GM19468 (cell line): ENCODE measurements at regions not wholly inside any gene's neighbourhood (a gene's known extent, or its start where the extent isn't known, plus 50 kb on each side); places are given as distances from the start of the nearest gene placed in this dataset.

ENCODE experiments used
- ATAC-seq: cut with Tn5 transposase; IDR thresholded peaks from one replicate; pipeline ENCODE4 v1.9.1; 2021; ENCODE audit warnings: mild to moderate bottlenecking, moderate library complexity, moderate number of reproducible peaks; ENCODE audit not compliant: unreplicated experiment; ENCODE audit errors: extremely low read depth

DNA sequence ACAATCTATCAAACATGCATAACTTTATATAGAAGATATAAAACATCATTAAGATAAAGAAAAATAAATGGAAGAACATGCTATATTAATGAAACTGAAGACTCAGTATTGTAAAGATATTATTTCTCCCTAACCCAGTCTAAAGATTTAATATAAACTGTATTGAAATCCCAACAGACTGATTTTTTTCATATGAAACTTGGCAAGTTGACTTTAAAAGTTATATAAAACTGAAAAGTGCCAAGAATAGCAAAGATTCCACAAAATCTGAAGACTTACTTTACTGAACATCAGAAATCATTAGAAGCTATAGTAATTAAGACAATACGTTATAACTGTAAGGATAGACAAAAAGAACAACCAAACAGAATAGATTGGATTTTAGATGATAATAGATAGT lies 531.3 kb upstream of the MCTP2 start:
- no peak for ATAC-seq

DNA sequence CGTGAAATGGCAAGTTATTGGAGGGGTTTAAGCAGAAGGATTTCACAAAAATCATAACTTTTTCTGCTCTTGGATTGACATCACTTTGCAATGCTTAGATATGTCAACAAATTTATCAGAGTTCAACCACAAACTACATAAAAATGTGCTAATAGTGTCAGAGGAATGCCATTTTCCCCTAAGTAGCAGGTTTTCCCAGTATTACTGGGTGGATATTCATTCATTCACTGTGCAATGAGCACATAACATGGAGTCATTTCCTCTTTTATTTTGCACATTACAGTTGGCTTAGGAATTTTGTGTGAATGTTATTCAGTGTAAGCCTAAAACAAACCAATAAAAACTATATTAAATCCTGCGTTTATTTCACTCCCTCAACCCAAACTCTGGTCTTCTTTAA lies 537.3 kb upstream of the MCTP2 start:
- ATAC-seq: no peak

DNA sequence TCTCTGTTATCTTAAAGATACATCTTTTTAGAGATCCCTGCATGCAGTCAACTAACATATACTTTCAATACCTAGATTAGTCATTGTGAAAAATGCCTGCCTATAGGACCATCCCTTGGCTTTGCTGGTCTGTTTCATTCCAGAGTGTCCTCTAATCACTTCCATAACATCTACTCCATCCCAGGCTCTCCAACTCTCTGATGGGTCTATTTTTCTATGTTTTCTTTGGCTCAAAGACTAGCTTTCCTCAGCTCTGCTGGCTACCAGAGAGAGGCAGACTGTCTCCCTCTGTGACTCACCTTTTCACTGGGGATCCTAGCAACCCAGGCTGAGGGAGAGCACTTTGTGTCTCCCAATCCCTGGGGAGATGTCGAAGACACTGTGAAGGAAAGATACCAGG lies 547.7 kb upstream of the MCTP2 start:
- ATAC-seq: no peak

DNA sequence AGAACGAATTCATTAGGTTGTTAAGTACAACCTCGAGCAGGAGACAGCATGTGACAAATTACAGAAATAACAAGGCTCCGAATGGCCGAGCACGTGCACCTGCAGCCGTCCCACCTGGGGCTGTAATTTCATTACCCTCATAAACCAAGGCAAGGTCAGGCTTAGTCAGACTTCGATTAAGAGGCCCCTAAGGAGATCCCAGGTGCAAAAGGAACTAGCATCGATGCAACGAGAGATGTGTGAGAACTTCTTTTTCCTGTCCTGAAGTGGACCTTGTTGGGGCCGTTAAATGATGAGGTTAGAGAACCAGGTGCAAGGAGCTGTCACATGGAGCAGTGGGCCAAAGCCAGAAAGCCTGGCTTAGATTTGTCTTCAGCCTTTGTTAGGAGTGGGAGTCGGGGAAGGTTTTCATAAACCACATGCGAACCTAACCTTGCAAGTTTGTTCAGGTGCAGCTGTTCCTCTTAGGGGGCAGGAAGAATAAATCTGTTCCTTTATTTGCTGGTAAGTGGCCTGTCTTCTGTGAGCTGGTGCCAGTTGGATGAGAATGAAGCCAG lies 559.9 kb upstream of the MCTP2 start:
- no peak for ATAC-seq

DNA sequence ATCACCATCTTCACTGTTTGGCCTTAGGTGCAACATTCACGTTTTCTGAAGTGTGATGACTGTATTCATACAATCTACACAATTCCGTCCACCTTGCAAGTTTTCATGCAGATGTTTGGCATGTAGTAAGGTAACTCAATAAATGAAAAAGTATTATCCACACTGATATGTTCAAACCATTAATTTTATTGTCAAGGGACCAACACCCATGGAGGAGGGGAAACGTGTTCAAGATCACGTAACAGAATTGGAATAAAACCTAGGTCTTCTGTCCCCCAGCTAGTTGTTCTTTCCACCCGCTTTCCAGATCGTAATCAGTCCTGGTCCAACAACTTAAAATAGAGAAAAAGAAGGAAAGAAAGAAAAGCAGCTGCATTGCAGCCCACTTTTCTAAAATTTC lies 560.4 kb upstream of the MCTP2 start:
- ATAC-seq: no peak

DNA sequence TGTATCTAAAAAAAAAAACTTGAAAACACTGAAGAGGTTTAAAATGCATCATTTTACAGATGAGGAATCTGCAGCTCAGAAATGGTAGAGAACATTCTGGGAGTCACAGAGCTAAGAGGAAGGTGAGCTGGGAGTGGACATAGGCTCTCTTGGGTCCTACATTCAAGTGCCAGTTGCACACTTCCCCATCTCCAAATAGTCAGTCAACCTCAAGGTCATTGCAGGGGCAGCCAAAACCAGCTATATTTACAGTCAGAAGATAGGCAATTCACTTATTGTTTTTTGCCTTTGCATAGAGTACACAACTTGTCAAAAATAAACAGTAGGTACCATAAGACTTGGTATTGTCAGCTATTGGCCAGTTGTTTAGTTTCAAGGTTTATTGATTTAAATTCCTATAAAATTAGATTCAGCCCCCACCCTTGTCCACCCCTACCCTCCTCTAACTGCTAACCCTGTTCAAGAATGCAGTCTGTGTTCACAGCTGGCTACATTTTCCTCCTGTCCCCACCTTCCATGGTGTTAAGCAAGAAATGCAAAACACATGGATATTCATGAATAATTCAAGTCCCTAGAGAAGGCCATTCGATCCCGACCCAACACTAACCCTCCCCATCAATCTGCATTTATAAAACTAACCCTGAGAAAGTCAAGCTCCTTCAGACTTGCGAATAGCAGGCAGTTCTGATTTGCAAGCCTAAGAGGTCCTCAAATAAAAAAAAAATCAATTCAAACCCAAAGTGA lies 567.0 kb upstream of the MCTP2 start:
- no peak for ATAC-seq

DNA sequence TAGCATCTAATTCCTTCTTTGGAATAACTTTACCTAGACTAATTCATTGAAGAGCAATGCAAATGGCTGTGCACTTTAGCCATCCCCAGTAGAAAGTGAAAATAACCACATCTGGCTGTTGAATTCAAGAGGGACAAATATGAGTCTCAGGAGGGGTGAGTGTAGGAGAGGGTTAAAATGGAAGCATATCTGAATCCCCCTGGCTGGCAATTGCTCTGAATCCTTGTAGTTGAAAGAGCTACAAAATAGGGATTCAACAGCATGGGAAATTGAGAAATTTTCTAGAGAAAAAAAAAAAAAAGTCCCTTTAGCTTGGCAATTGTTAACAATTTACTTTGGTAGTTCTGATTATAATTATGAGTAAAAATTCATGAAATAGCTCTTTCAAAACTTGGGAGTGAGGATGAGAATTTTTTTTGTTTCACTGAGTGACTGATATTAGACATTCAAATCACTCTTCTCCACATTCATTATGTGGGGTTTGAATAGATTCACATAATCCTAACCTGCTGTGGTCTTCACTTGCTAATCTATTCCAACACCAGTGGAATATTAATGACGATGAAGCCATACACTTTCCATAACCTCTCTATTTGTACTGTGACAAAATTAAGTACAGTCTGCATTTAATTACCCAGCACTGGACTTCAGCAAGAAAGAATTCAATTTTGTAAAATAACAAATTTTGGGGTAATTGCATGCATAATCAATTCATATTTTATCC lies 569.0 kb upstream of the MCTP2 start:
- no peak for ATAC-seq

DNA sequence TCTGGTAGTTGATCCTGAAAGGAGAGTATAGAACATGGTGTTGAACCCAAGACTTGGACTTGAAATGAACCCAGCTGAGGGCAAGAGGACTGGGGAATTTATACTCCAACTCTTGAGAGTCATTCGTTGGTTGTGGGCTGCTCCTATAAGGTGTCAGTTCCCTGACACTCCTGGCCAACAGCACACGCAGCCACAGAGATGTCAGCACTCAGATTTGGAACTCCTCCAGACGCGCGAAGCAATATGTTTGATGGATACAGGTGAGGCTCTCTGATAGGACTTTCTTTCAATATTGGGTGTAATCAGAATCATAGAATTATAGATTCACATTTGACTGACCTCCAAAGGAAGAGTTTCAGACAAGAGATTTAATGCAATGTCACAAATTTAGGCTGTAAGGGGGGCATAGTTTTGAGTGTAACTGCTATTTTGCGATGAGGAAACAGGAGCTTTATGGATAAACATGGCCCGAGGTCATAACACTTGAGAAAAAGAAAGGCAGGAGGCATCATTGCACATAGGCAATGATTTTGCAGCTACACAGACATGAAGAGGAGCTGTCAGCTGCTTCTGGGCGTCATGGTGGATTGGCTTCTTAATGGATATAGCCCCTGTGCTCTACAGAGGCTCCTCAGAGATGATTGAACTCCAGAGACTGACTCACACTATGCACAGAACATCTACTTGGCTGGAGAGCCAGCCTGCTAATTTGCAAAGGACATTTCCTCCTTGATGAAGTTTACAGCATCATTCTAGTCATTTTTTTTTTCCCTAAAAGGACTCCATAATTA lies 569.2 kb upstream of the RGMA start:
- ATAC-seq: no peak

DNA sequence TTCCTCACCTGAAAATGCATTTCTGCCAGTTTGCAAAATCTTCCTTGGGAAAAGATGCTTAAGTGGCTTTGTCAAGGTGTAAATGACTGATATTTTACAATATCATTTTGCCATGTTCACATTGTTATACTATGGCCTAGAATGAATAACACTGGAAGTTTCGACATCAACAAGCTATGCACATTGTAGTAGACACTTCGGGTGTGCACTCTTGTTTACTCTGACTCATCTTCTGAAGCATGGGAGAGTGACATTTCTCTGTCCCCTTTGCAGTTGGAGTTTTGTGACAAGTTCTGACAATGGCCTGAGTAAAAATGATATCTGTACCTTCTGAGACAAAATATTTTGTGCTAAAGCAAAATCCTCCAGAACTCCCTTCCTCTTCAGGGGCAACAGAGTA lies 567.0 kb upstream of the RGMA start:
- no peak for ATAC-seq

DNA sequence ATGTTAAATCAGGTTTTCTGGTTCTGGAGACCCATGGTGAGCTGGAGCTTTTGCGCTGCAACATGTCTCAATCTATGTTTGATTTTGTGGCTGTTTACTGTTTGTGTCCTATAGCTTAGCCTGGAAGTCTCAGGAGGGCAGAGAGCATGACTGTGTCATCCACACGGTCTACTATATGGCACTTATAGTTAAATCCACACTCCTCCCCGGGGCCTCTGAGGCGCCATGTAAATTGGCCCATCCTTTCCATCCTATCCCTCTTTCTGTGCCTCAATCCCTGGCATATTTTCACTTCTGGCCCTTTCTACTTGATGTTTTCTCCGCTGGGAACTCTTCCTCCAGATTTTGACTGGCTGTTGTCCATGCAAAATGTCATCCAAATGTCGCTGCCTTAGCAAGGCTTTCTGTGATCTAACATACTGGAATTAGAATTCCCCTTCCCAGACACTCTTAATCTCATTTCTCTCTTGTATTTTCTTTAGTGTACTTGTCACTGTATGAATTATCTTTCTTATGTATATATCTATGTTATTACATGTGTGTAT lies 560.8 kb upstream of the RGMA start:
- ATAC-seq: no peak

DNA sequence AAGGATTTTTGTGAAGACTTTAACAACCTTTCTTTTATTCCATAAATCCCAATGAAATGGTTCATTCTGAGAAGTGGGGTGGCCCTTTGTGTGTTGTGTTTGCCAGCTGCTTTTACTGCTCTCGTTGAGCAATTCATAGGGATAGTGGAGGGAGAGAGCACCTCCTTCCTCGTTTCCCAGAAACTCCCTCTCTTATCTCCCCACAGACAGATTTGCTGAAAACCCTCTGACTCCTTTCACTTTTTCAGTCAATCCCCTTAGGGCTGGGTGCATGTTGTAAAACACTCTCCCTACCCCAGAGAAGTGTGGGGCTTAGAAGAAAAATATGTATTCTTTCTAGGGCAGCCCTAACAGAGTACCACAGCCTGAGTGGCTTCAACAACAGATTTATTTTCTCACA lies 557.2 kb upstream of the RGMA start:
- ATAC-seq: no peak

DNA sequence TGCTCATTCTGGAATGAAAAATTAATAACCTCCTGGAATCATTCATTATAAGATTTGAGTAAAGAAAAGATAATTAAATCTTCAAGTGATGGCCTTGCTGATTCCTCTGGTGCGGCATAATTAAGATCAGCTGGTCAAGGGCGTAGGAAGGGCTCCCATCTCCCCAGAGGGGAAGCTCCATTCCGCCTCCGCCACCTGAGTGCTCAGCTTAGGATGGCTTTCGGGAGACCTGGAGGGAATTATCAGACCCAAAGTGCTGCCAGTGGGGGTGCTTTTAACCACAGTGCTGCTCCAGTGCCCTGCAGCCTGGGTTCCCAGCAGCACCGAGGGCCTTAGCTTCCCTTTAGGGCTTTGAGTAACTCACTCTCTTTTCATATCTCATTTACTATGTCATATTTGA lies 556.6 kb upstream of the RGMA start:
- ATAC-seq: no peak

DNA sequence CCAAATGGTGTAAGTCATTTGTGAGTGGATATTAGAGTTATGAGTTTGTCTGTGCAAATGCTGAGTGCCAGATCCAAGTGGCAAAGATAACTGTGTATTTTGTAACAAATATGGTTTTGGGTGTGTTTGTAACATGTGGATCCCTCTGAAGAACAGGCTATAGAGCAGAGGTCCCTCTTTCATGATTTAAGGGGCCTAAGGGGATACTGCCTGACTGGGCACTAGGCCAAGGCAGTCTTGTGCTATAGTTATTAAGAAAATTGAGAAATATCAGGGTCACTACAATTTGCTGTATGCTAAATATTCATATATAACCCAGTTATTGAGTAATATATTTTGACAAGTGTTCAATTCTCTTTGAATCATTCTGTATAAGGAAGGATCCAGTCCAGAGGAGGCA lies 555.6 kb upstream of the RGMA start:
- ATAC-seq: no peak

DNA sequence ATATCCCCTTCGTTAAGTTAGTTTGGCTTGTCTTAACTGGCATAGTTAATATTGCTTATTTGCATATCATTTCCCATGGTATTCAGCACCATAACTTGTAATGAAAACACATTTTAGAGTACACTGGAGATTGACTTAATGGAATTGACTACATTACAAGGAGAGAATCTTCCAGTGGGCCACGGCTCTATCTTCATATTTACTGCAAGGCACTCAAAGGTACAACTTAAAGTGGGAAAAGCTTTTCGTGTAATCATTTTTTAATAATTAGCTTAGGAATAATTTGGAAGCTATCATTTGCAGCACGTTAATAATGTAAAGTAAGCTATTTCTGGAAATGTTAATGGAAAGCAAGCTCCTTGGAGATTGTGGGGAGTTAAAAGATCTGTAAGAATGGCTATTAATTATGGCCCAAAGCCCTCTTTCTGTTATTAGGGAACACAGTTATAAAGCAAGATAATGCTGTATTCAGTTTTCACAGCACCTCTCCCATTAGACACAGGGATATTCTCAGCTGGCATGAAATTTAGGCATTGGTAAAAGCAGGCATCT lies 551.5 kb upstream of the RGMA start:
- no peak for ATAC-seq

DNA sequence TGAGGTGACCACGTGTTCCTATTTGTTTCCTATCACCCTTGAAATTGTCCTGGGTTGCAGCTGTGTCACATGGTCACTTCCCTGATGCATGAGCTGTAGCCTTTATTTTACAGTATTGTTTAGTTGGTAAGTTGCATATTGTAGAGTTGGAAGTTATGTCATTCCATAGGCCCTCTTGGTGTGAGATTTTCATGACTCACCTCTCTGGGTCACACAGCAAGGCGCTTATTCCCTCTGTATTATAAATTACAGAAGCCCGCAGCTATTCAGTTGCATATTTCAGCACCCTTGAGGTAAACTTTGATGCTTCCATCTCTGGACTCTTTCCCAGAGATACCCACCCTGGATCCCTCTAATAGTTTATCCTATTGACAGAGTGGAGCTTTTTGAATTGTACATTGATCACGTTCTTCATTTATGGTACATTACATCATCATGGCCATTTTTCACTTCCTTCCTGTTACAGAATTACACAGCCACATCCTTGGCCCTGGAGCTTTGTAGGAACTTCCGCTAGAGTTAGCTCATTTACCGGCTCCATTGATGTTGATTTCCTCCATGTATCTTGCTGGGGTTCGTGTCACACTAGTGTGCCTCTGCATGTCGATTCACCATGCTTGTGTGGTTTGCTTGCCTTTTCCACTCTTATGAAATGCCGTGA lies 543.1 kb upstream of the RGMA start:
- no peak for ATAC-seq

DNA sequence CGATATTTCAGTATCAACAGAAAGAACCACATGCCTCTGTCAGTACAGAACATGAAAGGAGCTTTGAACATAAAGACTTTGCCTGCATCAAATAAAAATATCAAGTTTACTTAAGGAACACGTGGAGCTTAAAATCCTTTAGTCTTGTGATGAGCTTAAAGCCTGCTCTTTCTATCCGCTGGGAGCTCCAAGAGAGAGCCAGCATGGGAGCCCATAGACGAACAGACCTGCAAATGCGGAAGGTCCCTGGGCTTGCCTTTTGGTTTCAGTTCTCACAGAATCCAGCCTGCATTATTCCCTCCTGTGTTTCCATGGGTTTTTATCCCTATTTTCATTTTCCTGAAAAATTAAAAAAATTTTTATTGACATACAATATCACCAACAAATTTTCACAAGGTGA lies 530.6 kb upstream of the RGMA start:
- no peak for ATAC-seq

DNA sequence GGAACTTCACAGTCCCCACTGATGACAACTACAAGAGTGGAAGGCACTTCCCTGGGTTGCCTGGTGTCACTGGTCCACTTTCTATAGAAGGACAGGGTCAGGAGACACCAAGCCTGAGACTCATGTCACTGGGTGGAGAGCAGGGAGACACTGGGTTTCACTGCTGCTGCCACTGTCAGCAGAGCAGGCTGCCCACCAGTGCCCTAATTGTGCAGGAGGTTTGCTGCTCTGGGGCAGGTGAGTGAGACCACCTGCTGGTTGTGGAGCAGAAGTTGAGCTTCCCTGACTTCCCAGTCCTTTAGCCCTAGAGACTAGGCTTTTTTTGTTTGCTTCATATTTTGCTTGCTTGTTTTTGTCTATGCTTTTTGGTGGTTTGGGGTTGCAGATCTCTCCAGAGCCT lies 528.4 kb upstream of the RGMA start:
- no peak for ATAC-seq

DNA sequence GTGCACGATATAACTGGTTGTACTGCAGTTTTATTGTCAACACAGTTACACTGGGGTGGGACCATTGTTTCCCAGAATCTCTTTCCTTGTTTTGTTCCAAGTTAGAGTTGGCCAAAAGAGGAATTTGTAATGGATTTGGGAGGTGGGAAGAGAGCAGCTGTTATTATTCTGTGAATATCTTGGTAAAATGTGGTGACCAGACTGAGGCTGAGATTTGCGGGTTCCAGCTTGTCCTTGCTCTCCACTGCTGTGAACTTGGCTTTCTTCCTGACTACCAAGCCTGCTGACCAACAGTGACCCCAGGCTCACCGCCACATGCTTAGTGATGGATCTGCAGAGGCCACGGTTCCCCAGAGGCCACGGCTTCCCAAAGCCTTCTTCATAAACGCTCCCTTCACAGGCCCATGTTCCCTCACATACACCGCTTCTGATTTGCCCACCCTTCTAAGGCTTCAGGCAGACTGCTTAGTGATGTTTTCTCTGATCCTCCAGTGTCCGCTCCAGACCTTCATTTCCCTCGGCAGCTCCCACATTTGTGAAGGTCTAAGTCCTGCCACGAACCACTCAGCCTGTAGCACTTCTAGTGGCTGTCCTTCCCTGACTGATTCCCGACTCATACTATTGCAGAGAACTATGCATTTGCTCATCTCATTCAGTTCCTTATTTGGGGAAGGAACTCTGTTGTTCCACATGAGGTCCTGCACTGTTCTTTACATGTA lies 525.5 kb upstream of the RGMA start:
- ATAC-seq: no peak

DNA sequence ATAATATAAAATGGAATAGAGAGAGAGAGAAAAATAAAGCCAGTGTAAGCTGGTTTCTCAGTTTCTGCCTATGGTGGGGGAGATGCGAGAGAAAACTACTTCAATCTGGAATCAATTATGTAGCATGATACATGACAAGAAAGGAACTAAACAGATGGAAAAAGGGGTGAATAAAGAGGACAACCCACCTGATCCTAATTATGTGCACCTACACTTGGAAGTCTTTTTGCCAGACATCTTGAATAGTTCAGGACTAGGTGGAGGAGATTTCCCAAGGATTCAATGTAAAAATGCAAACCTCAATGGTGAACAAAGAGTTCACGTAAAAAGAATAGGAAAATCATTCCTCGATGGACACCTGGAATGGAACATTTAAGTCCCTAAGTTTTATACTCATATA lies 524.4 kb upstream of the RGMA start:
- ATAC-seq: no peak
